ENCODE measurements at regions not wholly inside any gene's neighbourhood (a gene's known extent, or its start where the extent isn't known, plus 50 kb on each side); places are given as distances from the start of the nearest gene placed in this dataset.

DNA sequence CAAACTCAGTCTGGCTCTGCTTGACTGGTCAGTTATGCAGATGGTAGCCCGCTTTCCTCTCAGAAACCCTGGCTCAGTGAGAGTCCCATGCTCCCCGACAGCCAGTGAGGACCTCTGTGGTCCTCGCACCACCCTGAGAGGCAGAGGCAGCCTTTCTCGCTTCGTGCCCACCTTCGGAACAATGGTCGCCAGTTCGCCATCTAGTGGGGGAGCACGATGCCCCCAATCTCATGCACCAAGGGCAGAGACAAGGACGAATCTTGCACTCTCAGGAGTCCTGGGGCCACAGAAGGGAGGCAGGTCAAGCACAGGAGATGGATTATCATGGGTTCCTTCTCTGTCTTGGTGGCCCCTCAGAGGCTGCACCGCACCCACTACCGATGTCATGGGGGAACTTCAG lies 75.2 kb downstream of the RHCG start:
- no peak for DNase-seq

DNA sequence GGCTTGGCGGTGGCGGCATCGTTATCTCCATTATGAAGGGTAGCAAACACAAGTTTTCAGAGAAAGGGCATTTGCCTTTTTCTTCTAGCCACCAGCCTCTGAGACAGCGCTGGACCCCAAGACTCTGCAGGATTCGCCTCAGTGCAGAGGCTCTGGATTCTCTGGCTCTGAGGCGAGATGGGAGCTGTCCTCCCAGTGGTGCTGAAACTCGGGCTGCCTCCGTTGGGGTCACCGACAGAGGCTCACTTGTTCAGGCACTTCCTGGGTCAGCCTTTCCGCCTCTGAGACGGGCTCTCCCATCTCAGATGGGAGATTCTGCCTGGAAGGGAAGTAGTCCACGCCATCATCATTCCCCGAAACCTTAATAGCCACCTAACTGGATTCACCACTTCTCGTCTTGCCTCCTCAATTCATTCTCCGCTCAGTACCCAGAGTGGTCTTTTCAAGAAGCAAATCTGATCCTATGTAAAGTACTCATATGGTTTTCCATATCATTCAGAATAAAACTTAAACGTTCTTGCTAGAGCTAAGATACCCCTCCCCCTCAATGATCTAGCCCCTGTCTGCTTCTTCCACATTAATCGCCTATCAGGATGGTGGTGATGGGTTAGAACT lies 76.9 kb downstream of the RHCG start:
- no peak for DNase-seq

DNA sequence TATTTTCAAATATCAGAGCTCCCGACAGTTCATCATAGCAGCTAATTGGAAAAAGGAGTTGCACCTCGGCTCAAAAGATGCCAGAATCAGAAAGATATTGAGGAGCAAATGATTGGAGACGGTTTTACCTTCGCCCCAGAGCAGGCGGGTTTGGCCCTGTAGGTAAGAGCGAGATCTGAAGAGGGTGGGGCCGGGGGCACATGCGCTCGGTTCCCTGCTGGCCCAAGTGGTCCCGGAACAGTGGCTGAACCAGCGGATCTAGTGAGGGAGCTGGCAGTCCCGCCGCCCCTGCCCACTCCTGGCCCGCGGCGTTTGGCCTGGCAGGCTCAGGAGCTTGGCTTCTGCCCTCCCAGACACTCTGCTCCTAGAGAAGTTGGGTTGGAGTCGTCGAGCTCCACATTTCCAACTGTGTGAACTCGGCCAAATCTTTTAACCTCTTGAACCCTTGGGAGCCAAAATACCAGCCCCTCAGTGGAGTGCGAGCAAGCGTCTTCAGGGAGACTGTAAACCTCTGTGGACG lies 79.1 kb downstream of the RHCG start:
- no peak for DNase-seq

DNA sequence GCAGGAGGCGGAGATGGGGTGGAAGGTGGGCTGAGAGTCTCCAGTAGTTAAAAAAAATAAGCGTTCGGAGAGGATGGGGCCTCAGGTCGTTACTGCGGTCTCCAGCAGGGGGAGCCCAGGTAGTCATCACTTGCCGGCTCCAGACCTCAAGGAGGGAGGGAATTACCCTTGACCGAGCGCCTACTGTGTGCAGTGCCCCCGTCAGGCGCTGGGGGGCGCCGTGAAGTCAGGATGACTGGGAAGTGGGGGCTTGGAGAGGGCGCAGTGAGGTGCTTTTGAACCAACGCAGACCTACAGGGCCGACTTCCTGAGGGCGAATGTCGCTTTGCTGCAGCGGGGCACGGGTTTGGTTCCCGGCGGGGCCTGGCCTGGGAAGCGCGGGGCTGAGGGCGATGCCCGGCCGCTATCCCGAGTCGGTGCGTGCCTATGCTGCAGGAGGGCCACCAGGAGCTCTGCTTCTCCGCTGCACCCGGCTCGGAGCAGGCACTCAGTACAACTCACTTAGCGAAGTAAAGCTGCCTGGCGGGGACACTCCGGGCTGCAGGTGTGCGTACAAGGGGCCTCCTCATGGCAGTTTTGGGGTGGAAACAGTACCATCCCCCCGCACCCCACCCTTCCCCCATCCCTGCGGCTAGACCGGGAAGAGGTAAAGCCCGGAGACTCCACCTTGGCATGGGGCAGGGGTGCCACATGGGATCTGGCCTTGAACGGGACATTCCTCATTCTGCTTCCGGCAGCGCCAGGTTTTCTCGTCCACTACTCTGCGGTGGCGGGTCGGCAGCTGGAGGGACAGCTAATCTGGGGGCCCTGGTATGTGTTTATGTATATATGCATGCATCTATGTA lies 79.8 kb downstream of the RHCG start:
- DNase-seq = peak; percentile 83

DNA sequence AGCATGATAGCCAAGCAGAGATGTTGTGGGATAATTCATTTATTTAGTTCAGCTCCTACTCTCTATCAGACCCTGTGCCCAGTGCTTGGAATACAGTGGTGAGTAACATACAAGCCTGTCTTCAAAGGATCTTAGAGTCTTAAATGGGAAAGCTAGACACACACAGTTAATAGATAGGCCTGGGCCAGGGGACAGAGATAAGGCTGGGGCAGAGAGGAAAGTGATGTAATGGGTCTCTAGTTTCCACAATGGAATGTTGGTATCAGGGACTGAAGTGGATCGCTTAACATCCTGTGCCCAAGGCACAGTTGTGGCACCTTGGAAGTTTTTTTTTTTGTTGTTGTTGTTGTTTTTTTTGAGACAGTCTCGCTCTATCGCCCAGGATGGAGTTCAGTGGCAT lies 79.9 kb upstream of the POLG start:
- no peak for DNase-seq

DNA sequence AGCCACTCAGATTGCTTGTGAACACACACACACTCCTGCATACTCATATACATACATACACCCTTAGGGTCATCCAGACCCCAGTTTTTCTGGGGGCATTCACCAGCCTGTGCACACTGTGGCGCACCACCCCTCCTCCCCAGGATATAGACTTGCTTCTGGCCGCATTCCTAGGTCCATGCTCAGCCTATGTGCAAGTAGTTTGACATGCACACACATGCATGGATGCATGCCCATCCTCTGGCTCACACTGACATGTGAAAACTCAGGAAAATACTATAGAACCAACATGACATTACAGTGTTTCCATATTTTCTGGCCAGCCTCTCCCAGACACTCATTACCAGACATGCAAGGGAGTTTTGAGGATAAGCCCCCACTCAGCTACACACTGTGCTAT lies 79.3 kb upstream of the POLG start:
- no peak for DNase-seq

DNA sequence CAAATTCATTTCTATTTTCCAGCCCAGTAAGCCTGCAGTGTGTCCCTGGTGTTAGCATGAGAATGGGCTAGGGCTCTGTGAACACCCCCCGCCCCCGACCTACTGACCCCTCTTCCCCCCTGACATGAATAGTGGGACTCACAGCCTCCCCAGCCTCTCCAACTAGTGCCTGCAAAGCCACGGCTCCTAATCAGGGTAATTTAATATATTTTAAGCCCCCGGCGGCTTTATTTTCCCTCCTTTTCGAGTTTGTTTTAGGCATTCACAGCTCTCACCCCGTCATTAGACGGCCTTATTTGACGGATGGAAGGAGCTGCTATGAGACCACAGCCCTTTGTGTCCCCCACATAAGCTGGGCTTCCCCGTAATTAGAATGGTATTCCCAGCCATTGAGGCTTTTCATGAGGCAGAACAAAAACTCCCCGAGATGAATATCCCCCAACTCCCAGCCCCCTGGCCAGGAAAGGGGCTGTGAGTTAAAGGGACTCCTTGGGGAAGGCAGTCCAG lies 78.3 kb upstream of the POLG start:
- peak; percentile 27 for DNase-seq

DNA sequence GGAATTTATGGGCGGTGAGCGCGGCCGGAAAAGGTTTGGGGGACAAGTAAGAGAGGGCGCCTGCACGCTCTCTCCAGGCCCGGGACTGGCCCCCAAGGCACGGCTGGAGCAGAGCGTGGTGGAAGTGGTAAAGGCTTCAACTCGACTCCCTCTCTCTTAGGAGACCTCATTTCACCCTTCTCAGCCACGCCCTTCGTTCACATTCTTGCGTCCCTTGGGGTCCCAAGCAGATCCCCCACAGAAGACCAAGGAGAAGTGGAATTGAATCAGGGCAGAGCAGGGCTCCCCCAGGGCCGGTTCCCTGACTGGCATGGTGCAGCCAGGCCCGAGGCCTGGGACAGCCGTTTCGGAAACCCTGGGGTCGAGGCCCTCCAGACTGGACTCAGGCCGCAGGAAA lies 75.4 kb upstream of the POLG start:
- no peak for DNase-seq

DNA sequence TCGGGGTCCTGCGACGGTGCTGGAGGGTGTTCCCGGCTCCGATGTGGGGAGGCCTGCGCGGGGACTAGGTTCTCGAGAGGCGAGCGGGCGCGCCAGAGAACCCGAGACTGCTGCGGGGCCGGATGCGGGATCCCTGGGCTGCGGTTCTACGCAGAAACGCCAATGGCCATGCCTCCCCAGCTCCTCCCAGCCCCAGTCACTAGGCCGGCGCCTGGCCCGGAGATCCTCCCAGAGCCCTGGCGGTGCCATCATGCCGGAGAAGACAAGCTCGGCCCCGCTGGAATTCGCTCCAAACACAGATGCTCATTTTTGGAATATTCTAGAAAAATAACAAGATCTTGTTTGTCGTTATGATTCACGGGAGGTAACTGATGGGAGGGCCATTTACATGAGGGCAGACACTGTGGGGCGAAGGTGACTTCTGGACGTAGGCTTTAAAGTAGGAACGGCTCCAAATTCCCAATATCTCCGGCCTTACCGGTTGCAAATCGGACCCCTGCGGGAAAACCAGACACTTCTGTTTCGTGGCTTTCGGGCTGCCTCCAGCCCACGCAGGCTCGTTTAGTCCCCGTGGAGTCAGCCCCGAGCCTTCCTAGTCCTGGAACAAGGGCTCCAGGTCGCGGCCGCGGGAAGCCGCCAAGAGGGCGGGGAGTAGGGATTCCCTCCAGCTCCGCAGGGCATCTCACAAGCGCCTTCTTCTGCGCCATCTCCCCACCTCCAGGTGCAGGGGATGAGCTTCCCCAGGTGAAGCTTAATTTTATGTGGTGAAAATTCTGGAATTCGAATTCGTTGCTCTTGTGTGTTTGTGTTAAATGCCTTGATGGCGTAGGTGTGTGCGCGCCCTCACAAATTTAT lies 74.8 kb upstream of the POLG start:
- no peak for DNase-seq

DNA sequence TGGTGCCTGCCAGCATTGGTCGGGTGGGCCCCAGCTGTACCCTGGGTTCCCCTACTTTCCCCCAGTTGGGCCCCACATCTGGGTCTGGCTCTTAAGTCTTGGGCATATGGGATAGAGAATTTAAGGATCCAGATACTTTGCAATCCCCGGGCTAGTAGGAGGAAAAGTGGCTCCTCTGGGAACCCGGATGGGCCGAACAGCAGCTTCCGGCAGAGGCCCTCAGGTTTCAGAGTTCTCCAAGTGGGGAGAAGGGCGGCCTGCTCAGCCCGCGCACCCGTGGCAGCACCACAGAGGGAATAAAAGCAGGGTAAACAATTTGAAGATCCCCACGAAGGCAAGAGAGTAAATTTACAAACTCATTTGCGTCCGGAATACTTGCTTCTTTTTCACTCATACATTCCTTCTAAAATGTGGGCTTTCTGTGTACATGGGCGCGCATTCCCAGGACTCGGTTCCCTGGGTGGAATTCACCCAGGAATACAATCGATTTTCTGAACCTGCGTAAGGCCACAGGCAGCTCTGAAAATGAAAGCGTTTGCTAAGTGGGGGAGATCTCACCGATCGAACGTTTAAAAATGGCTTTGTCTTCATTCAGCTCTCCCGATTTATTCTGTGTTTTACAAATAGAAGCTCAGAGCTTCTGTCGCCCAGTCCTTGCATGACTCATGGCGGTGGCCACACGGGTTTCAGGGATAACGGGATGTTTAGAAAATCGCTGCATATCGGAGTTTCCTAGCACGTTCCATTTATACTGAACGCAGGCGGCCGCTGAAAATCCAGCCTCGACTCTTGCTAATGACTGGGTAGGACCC lies 74.0 kb upstream of the POLG start:
- DNase-seq = no peak

DNA sequence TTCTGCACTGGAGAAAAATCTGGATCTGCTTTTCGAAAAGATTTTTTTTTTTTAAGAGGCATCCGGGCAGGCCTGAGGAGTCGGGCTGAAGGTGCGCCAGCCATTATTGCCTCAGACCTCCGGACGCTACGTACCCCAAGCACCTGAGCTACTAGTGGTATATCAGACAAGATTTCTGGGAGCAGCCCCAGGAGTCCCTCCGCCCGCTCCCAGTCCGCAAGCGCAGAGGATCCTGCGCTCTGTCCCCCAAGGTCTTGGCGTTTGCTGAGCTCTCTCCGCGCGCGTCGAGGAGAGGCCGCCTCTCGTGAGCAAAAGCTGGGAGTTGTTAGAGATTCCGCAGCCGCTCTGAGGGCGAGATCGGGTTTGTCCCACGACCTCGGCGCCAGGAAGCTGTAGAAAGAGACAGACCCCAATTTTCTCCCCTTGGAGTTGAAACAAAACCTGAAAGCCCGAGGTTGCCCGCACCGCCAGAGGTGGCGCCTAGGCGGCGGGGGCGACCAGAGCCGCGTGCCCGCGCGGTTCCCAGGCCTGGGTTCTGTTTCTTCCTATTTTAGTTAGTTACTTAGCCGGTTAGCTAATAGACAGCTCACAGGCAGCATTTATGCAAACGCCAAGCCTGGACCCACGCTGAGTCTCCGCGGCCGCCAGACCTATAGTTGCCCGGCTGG lies 72.5 kb upstream of the POLG start:
- no peak for DNase-seq

DNA sequence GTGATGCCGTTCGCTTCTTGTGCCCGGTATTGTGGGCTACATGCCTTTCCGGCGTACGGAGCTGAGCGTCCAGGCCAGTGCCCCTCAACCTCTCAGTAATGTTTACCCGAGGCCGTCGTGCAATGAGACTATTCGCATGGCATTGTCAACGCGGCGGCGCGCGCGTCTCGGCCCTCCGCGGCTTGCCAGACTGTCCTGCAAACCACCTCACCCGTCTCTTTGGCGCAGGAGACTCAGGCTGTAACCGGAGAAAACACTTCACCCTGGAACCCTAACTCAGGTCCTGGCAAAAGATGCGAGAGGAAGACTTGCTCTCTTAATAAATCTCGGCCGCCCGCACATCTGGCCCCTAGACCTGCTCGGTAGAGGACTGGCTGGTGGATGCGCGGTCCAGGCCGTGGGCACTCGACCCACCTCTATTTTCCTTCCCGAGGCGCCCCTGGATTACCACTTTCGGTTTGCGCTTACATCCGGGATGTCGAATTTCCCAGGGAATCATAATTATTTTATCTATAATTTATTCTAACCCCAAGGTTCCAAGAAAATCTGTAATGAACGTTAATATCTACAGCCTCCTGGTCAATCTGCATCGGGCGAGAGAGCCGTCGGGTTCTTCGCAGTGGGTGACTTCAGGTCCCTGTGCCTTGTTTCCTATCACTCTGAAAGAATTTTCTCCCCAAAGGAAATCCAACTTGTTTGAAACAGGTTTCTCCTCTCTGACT lies 71.8 kb upstream of the POLG start:
- DNase-seq = no peak

DNA sequence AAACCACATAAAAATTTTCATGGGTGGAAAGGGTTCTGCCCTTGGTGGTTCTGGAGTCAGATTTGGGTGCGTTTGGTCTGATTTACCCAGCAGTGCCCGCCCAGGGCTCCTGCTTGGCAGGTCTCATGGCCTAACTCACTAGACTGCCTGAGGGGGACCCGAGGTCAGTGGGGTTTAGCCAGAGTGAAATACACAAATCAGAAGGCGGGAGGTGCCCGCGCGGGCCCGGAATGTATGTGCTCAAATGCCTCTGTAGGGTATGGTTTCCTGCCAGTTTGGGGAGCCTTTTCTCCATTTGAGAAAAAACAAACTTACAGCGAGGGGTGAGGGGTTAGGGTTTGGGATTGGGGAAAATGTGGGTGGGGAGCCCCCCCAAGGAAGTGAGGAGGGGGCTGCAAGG lies 70.9 kb upstream of the POLG start:
- no peak for DNase-seq

DNA sequence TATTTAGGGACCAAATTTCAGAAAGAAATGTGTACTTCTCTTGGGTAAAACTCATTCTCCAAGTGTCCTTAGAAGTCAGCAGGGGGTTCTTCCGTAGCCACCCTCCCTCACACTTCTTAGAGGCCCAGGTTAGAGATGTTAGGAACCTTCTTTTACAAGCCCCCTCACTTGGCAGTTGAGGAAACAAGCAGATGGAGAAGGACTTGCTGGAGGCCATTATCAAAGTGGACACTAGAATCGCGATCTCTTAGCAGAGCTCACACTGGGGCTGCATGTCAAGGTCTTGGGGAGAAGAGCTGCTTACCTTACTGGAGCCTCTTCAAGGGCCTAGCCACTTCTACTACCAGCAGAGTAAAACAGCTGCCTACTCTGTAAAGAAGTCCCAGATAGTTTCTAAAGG lies 69.4 kb upstream of the POLG start:
- no peak for DNase-seq

DNA sequence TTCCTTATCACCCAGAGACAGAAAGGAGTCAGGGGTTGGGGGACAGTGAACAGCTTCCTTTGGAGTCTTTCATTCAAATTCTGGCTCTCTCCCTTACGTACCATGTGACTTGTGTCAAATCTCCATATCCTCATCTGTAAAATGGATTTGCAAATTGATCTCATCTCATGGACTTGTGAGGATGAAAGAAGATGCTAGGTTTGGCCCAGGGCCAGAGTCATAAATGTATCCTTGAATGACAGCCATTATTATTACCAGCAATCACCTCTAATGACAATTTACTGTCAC lies 67.8 kb upstream of the POLG start:
- no peak for DNase-seq

DNA sequence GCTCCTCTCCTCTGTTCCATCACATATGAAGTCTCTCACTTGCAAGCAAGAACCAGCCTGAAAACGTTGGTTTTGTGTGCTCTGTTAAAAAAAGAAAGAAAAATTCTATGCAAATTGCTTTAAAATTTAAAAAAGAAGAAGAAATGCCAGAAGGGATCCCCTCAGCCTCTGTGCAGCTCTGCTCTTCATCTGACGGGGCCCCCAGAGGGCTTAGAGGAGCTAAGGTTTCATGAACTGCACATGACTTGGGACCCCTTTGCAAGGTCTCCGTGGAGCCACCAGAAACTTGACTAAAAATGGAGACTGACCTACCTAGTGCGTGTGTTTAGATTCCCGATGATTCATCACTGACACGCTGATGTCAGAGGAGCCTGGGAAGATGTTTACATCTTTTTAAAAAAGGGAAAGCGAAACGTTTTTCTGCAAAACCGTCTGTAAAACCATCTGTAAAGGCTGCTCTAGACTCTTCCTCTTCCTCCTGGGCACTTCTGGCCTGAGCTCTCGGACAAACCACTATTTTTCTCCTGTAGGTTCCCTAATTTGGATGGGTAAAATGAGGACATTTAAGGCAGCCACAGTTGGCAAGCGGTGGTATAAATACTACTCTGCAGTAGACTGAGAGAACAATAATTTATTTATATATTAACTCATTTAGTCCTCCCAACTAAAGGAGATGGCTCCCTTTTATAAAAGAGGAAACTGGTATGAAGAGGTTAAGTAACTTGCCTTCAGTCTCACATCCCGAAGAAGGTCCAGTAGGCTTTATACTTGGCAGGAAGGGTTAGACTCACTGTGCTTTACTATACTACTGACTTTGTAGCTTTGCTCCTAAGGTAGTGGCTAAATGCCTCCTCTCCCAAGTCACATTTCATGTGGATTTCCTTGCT lies 67.2 kb upstream of the POLG start:
- no peak for DNase-seq

DNA sequence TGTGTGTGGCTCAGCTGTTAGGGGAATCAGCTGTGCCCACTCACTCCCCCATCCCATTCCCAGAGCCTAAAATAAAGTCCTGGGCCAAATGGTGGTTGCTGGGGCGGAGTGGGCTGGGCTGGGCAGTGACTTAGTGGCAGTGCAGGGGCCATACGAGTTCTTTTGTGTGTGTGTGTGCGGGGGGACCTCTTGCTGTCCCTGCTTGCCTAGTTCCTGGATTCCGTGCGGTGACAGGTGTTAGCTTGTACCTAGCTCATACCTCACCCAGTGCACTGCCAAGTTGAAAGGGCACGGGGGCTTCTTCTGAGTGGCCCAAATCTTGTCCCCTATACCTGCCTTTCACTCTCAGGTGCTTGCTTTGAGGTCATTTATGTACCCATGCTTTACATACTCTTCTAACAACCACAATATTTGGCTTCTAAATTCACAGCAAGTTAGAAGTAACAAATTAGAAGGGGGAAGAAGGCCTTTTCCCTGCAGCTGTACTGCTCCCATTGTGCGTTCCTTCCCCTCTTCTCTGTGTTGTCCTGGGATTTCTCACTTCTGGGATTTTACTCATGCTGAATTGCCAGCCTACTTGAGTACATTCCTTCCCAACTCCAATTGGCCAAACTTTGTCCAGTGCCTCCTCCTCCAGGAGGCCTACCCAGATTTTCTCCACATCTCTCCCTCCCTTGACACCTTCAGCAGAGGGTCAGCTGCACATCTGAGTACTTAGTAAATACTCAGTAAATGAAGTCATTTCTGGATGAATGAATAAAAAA lies 66.3 kb upstream of the POLG start:
- no peak for DNase-seq

DNA sequence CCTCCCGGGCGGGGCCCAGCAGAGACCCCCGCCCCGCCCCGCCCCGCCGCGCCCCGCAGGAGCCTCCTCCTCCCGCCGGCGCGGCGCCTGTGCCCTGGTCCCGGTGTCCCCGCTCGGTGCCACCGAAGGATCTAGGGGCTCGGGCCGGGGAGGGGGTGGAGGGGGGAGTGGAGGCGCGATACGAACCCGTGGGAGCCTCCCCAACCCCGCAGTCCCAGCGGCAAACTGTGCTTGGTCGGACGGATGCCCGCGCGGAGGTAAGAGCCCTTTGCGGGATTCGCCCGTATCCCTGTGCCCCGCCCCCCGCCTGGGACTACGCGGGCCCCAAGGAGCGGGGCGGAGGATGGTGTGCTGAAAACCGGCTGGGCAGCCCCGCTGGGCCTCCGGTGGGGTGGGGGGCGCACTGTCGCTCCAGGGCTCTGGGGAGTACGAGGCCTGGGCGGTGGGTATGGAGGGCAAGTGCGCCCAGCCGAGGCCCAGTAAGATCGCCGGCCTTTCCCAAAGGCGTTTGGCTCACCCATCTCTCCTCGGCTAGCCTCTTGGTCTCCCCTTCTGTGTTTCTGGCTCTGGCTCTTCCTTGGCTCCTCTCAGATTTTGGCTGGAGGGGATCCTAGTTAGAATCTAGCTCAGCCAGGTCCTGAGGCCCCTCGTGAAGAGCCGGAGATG lies 65.6 kb upstream of the POLG start:
- DNase-seq = peak; percentile 62

All from NCI-H69 (cell line).